K562 (cell line): ENCODE measurements at regions not wholly inside any gene's neighbourhood (a gene's known extent, or its start where the extent isn't known, plus 50 kb on each side); places are given as distances from the start of the nearest gene placed in this dataset.

ENCODE experiments used
- ATF2 ChIP-seq: sonication (generic); formaldehyde crosslinking; IDR thresholded peaks from 2 replicates; pipeline ENCODE4 v1.8.1; 2022; ENCODE audit warnings: missing genetic modification reagents
- CTCF ChIP-seq, 3 experiments: IDR thresholded peaks in 2 of 3; conservative IDR thresholded peaks in 1 of 3; 2 replicates each; pipeline ENCODE4 v1.5.1; 2011 to 2012; ENCODE audit warnings: low read length in 3 of 3, mild to moderate bottlenecking in 3 of 3, control low read depth in 2 of 3, improper control_type of control experiment in 1 of 3, inconsistent platforms in 1 of 3, low read depth in 1 of 3, mixed read lengths in 1 of 3, moderate library complexity in 1 of 3; ENCODE audit not compliant: insufficient read depth in 2 of 3
- EWSR1 ChIP-seq: fragments of 450-650 bp; IDR thresholded peaks from 2 replicates; pipeline ENCODE4 v1.6.1; 2018; ENCODE audit warnings: borderline replicate concordance, mild to moderate bottlenecking, low read depth, moderate library complexity; ENCODE audit not compliant: partially characterized antibody
- KLF10 ChIP-seq: fragments of 250-450 bp; sonication (Bioruptor Pico); IDR thresholded peaks from 2 replicates; pipeline ENCODE4 v1.6.1; 2021; ENCODE audit warnings: matching md5 sums
- NFXL1 ChIP-seq: fragments of 450-650 bp; formaldehyde crosslinking; IDR thresholded peaks from 2 replicates; pipeline ENCODE4 v1.4.0; 2021; ENCODE audit warnings: mild to moderate bottlenecking
- POLR2A ChIP-seq: fragments of 450-650 bp; conservative IDR thresholded peaks from 2 replicates; pipeline ENCODE4 v1.6.1; 2016
- SREBF2 ChIP-seq: sonication (generic); formaldehyde crosslinking; IDR thresholded peaks from 2 replicates; pipeline ENCODE4 v1.4.0; 2020; ENCODE audit warnings: mild to moderate bottlenecking, missing genetic modification reagents
- SRSF7 ChIP-seq: fragments of 200-400 bp; formaldehyde crosslinking; optimal IDR thresholded peaks from 2 replicates; pipeline ENCODE3; 2017; ENCODE audit warnings: mild to moderate bottlenecking, low read depth, low read length
- STAT5A ChIP-seq: IDR thresholded peaks from 2 replicates; pipeline ENCODE4 v1.6.1; 2012; ENCODE audit warnings: low read length, inconsistent platforms, borderline replicate concordance
- TAF7 ChIP-seq: fragments of 450-650 bp; IDR thresholded peaks from 2 replicates; pipeline ENCODE4 v1.6.1; 2016; ENCODE audit warnings: missing genetic modification characterization, missing compliant biosample characterization
- TCF7 ChIP-seq: sonication (generic); IDR thresholded peaks from 2 replicates; pipeline ENCODE4 v1.6.1; 2016; ENCODE audit warnings: antibody characterized with exemption, borderline replicate concordance
- USF2 ChIP-seq: sonication (generic); formaldehyde crosslinking; IDR thresholded peaks from 2 replicates; pipeline ENCODE4 v1.5.0; 2020; ENCODE audit warnings: missing genetic modification reagents
- TF ChIP-seq, protein P1 (sequence below), 2 experiments: fragments of 450-650 bp; formaldehyde crosslinking in 1 of 2; IDR thresholded peaks; 2 replicates each; pipeline versions ENCODE4 v1.4.0 to v1.6.1; 2014 to 2020; ENCODE audit warnings: mild to moderate bottlenecking in 2 of 2, borderline replicate concordance in 1 of 2, low read depth in 1 of 2
- TF ChIP-seq, protein P2 (sequence below): sonication (generic); formaldehyde crosslinking; IDR thresholded peaks from 2 replicates; pipeline ENCODE4 v1.8.0; 2022; ENCODE audit warnings: missing genetic modification reagents, mild to moderate bottlenecking, moderate library complexity, borderline replicate concordance

DNA sequence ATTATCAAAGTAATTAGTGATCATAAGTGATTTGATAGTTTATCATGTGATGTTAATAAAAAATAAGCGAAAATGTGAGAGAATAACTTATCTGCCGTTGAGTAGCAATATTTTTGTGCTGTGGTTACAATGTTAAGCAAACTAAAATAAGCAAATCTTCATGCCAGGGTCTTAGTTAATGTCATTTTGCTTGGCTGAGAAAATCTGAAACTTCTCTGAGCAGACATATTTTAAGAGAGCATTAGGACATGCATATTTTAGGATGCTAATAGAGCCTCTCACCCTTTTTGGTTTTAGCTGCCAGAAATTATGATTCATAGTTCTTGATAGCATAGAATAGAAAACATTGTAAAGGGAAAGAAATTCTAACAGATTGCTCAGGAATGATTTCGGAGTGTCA lies 233.5 kb upstream of the ZEB2 start:
- TF ChIP-seq POLR2A (no peak), USF2 (CRISPR knock-in tag) (no peak), SRSF7 (no peak), KLF10 (CRISPR knock-in tag) (no peak), EWSR1 (no peak), TCF7 (no peak), CTCF (IDR thresholded peaks at IDR 0.05 in 2 of 3, conservative IDR thresholded peaks at IDR 0.05 in 1 of 3; ENCODE audit: insufficient read depth in 2 of 3, low read depth in 1 of 3, low read length in 3 of 3) (no peak), SREBF2 (CRISPR knock-in tag) (no peak), NFXL1 (CRISPR knock-in tag) (no peak), STAT5A (no peak), ATF2 (CRISPR knock-in tag) (no peak), TAF7 (tag) (no peak)
- TF ChIP-seq, protein P1, sequence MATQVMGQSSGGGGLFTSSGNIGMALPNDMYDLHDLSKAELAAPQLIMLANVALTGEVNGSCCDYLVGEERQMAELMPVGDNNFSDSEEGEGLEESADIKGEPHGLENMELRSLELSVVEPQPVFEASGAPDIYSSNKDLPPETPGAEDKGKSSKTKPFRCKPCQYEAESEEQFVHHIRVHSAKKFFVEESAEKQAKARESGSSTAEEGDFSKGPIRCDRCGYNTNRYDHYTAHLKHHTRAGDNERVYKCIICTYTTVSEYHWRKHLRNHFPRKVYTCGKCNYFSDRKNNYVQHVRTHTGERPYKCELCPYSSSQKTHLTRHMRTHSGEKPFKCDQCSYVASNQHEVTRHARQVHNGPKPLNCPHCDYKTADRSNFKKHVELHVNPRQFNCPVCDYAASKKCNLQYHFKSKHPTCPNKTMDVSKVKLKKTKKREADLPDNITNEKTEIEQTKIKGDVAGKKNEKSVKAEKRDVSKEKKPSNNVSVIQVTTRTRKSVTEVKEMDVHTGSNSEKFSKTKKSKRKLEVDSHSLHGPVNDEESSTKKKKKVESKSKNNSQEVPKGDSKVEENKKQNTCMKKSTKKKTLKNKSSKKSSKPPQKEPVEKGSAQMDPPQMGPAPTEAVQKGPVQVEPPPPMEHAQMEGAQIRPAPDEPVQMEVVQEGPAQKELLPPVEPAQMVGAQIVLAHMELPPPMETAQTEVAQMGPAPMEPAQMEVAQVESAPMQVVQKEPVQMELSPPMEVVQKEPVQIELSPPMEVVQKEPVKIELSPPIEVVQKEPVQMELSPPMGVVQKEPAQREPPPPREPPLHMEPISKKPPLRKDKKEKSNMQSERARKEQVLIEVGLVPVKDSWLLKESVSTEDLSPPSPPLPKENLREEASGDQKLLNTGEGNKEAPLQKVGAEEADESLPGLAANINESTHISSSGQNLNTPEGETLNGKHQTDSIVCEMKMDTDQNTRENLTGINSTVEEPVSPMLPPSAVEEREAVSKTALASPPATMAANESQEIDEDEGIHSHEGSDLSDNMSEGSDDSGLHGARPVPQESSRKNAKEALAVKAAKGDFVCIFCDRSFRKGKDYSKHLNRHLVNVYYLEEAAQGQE (IDR thresholded peaks at IDR 0.05; ENCODE audit: borderline replicate concordance): no peak
- TF ChIP-seq, protein P1 (CRISPR knock-in tag; IDR thresholded peaks at IDR 0.05; ENCODE audit: low read depth): no peak
- TF ChIP-seq, protein P2, sequence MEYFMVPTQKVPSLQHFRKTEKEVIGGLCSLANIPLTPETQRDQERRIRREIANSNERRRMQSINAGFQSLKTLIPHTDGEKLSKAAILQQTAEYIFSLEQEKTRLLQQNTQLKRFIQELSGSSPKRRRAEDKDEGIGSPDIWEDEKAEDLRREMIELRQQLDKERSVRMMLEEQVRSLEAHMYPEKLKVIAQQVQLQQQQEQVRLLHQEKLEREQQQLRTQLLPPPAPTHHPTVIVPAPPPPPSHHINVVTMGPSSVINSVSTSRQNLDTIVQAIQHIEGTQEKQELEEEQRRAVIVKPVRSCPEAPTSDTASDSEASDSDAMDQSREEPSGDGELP (CRISPR knock-in tag): no peak
